Neural progenitor cell (in vitro differentiated cells): ENCODE measurements at regions not wholly inside any gene's neighbourhood (a gene's known extent, or its start where the extent isn't known, plus 50 kb on each side); places are given as distances from the start of the nearest gene placed in this dataset.

Source experiments
- CTCF ChIP-seq: fragments of 200-600 bp; sonication (generic); IDR thresholded peaks from 2 replicates; pipeline ENCODE4 v1.5.1; 2017; ENCODE audit warnings: antibody characterized with exemption, mild to moderate bottlenecking
- EZH2 ChIP-seq: fragments of 200-600 bp; sonication (generic); IDR thresholded peaks from 2 replicates; pipeline ENCODE4 v1.6.1; 2017; ENCODE audit warnings: antibody characterized with exemption, mild to moderate bottlenecking, moderate library complexity
- EZH2phosphoT487 ChIP-seq: fragments of 200-600 bp; sonication (generic); IDR thresholded peaks from 2 replicates; pipeline ENCODE4 v1.6.1; 2017; ENCODE audit warnings: antibody characterized with exemption

DNA sequence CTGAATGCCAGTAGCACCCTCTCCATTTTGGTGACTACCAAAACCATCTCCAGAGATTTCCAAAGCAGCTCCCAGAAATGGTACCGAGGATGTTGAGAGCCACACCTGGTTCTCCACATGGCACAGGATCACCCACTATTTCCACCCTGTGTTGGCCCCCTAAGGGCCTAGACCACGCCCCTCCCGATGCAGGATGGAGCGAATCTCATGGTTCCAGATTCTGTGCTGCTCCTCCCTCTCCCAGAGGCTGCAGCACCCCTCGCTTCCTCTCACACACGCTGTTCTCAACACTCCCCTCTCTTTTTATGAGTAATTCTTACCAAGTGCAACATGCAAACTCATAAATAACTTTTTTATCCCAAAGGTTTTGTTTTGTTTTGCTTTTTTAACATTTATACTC is 571.5 kb downstream of the STK39 start:
- TF ChIP-seq CTCF: no peak
- TF ChIP-seq EZH2: no peak
- TF ChIP-seq EZH2phosphoT487: no peak
